Activated CD4-positive, alpha-beta memory T cell treated with anti-CD3 and anti-CD28 coated beads, Interleukin-2, amount 10 ng/mL, durations not matched to agents 7 days and 5 days (primary cell): ENCODE measurements at regions not wholly inside any gene's neighbourhood (a gene's known extent, or its start where the extent isn't known, plus 50 kb on each side); places are given as distances from the start of the nearest gene placed in this dataset.

ENCODE experiments used
- CTCF ChIA-PET: fragments of 350-600 bp; sonication (Branson Sonifier 250); formaldehyde crosslinking; loops from one replicate; lab custom pipeline; 2021; ENCODE audit warnings: antibody characterized with exemption, inconsistent platforms; lab: Charles Lee
- POLR2A ChIA-PET: fragments of 350-600 bp; sonication (Branson Sonifier 250); formaldehyde crosslinking; loops from one replicate; lab custom pipeline; 2021; ENCODE audit warnings: antibody characterized with exemption; lab: Charles Lee
- DNase-seq: peaks from one replicate; pipeline ENCODE4 v3.0.0-alpha.2; 2020
- H3K27ac Mint-ChIP-seq: one replicate; pipeline ENCODE4 v1.8.0; 2021; ENCODE audit warnings: mild to moderate bottlenecking, mixed read lengths
- H3K27me3 Mint-ChIP-seq: one replicate; pipeline ENCODE4 v1.8.0; 2021; ENCODE audit warnings: mixed read lengths
- H3K36me3 Mint-ChIP-seq: one replicate; pipeline ENCODE4 v1.8.0; 2021; ENCODE audit warnings: low read depth, mixed read lengths
- H3K4me1 Mint-ChIP-seq: one replicate; pipeline ENCODE4 v1.8.0; 2021; ENCODE audit warnings: mixed read lengths
- H3K4me3 Mint-ChIP-seq: one replicate; pipeline ENCODE4 v1.8.0; 2021; ENCODE audit warnings: mild to moderate bottlenecking, mixed read lengths
- H3K9me3 Mint-ChIP-seq: one replicate; pipeline ENCODE4 v1.8.0; 2021; ENCODE audit warnings: mixed read lengths

- H3K4me1 Mint-ChIP-seq = no peaks in the 10 kb centered on the region
- H3K4me3 Mint-ChIP-seq = no peak overlapping the region
- no peaks in the 10 kb centered on the region for H3K27me3 Mint-ChIP-seq
- no peak for DNase-seq
- ChIA-PET CTCF (no interaction called here), POLR2A (no interaction called here)
- no peak overlapping the region for H3K27ac Mint-ChIP-seq
- no peaks in the 10 kb centered on the region for H3K36me3 Mint-ChIP-seq
- no peaks in the 10 kb centered on the region for H3K9me3 Mint-ChIP-seq
Measured at GRCh38 chr9:80440724-80441123, 869.0 kb downstream of the TLE4 start.

DNA sequence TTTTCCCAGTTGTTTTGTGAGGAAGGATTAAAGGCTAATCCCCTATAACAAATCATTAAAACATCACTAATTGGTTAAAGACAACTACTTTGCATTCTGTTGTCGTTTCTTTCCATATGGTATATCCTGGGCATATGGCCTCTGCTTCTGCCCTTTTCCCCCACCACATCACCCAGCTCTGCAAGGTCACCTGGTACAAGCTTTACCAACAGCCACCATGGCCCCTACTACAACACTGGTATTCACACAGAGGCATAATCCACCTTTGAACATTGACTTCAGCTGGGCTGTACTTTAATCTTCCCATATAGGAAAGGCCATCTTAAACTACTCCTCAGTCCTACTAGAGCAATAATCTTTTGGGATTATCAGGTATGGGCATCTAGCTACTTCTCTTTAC is 866.1 kb downstream of the TLE4 start:
- CTCF ChIA-PET = no interaction called here
- no peaks in the 10 kb centered on the region for H3K36me3 Mint-ChIP-seq
- POLR2A ChIA-PET = no interaction called here
- no peaks in the 10 kb centered on the region for H3K9me3 Mint-ChIP-seq
- H3K27me3 Mint-ChIP-seq = no peaks in the 10 kb centered on the region
- H3K4me3 Mint-ChIP-seq = no peak overlapping the region
- no peaks in the 10 kb centered on the region for H3K4me1 Mint-ChIP-seq
- no peak for DNase-seq
- no peak overlapping the region for H3K27ac Mint-ChIP-seq

DNA sequence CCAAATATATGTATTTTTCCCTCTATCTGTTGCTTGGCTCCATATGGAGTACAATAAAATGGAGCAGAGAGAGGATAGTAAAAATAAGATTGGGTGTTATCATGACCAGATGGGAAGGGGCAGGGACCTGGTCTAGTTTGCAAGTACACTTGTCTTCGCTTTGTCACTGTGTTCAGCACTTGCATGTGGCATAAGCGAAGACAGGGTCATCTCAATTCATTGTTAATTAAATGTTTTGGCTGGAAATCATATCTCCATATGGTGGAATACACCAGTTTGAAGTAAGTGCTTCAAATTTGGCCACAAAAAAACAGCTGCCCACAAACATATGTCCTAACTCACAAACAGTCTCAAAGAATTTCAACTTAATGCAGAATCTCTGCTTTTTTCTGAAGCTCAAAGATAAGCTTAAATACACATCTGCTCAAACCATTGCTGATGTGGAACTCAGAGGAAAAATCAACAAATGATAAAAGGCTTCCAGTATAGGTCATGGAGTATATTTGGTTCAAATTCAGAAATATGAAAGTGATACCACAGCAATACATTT is 865.4 kb downstream of the TLE4 start:
- CTCF ChIA-PET = no interaction called here
- no peak overlapping the region for H3K4me3 Mint-ChIP-seq

DNA sequence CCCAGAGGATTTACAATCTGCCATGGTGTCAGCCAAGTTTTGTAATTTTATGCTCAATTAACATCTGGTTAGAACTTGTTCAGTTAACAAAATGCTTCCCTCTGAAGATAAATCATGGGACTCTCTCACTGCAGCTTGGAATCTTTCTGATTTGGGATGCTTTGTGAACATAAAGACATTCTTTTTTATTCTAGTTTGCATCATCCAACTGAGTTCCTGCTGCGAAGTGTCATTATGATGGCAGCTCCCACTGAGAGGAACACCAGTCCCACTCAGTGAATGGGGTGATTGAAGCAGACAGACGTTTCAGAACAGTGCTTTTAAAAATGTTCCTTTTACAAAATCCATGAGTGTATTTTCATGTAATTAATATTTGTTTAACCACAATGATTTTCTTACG is 863.8 kb downstream of the TLE4 start:
- Mint-ChIP-seq H3K27me3 (no peaks in the 10 kb centered on the region), H3K4me1 (no peaks in the 10 kb centered on the region), H3K36me3 (no peaks in the 10 kb centered on the region), H3K9me3 (peaks cover 3% of the 10 kb centered on the region), H3K27ac (no peak overlapping the region), H3K4me3 (no peak overlapping the region)
- DNase-seq = no peak
- ChIA-PET CTCF (no interaction called here), POLR2A (no interaction called here)

More for the DNA sequence above, 865.4 kb downstream of the TLE4 start:
- POLR2A ChIA-PET = no interaction called here
- Mint-ChIP-seq H3K4me1 (no peaks in the 10 kb centered on the region), H3K9me3 (peaks cover 3% of the 10 kb centered on the region), H3K36me3 (no peaks in the 10 kb centered on the region), H3K27me3 (no peaks in the 10 kb centered on the region), H3K27ac (no peak overlapping the region)
- DNase-seq = no peak

- H3K36me3 Mint-ChIP-seq = no peaks in the 10 kb centered on the region
- DNase-seq = no peak
- CTCF ChIA-PET = no interaction called here
- H3K9me3 Mint-ChIP-seq = peaks cover 2% of the 10 kb centered on the region
- no peaks in the 10 kb centered on the region for H3K4me1 Mint-ChIP-seq
- no peak overlapping the region for H3K27ac Mint-ChIP-seq
- no peaks in the 10 kb centered on the region for H3K27me3 Mint-ChIP-seq
- POLR2A ChIA-PET = no interaction called here
- no peak overlapping the region for H3K4me3 Mint-ChIP-seq
Measured at GRCh38 chr9:80426992-80427391, 855.2 kb downstream of the TLE4 start.

DNA sequence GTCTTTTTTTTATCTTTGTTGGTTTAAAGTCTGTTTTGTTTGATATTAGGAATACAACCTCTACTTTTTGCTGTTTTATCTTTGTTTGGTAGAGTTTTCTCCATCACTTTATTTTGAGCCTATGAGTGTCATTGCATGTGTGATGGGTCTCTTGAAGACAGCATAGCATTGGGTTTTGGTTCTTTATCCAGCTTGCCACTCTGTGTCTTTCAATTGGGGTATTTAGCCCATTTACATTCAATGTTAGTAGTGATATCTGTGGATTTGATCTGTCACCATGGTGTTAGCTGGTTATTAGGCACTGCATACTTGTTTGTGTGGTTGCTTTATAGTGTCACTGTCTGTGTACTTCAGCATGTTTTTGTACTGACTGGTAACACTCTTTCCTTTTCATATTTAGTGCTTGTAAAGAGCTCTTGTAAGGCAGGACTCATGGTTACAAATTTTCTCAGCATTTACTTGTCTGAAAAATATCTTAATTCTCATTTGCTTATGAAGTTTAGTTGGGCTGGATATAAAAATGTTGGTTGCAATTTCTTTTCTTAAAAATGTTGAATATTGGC is 845.5 kb downstream of the TLE4 start:
- H3K27me3 Mint-ChIP-seq = no peaks in the 10 kb centered on the region

GRCh38 chr9:80410106-80410505 is 838.3 kb downstream of the TLE4 start:
- CTCF ChIA-PET = no interaction called here
- H3K27me3 Mint-ChIP-seq = no peaks in the 10 kb centered on the region
- POLR2A ChIA-PET = no interaction called here
- no peak overlapping the region for H3K4me3 Mint-ChIP-seq
- no peak for DNase-seq
- no peak overlapping the region for H3K27ac Mint-ChIP-seq
- H3K36me3 Mint-ChIP-seq = no peaks in the 10 kb centered on the region
- no peaks in the 10 kb centered on the region for H3K9me3 Mint-ChIP-seq
- H3K4me1 Mint-ChIP-seq = no peaks in the 10 kb centered on the region

More for the DNA sequence above, 845.5 kb downstream of the TLE4 start:
- Mint-ChIP-seq H3K9me3 (peaks cover 23% of the 10 kb centered on the region), H3K27ac (no peak overlapping the region), H3K4me3 (no peak overlapping the region), H3K36me3 (no peaks in the 10 kb centered on the region), H3K4me1 (no peaks in the 10 kb centered on the region)
- DNase-seq = no peak
- CTCF ChIA-PET = no interaction called here
- POLR2A ChIA-PET = no interaction called here

DNA sequence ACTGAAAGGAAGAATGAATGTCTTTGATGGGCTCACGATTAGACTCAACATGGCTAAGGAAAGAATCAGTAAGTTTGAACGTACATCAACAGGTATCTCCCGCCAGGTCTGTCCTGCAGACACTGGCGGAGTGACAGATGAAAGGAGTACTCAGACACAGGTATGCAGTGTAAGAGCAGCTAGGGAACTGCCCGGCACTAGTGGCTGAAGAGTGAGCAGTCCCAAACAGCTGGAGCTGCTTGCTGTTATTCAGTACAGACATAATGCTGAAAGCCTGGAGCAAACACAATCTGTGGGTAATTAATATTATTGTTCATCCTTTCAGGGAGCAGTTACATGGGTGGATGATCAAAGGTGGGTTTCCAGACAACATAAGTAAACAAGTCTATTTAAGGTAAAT is 835.5 kb downstream of the TLE4 start:
- ChIA-PET POLR2A (no interaction called here), CTCF (no interaction called here)
- no peak for DNase-seq
- Mint-ChIP-seq H3K27ac (no peak overlapping the region), H3K9me3 (no peaks in the 10 kb centered on the region), H3K27me3 (no peaks in the 10 kb centered on the region), H3K4me3 (no peak overlapping the region), H3K4me1 (no peaks in the 10 kb centered on the region), H3K36me3 (no peaks in the 10 kb centered on the region)

- CTCF ChIA-PET = no interaction called here
- Mint-ChIP-seq H3K4me1 (no peaks in the 10 kb centered on the region), H3K36me3 (no peaks in the 10 kb centered on the region), H3K27ac (no peak overlapping the region), H3K9me3 (no peaks in the 10 kb centered on the region), H3K4me3 (no peak overlapping the region), H3K27me3 (no peaks in the 10 kb centered on the region)
- POLR2A ChIA-PET = no interaction called here
- DNase-seq = no peak
Measured at GRCh38 chr9:80401243-80401642, 829.5 kb downstream of the TLE4 start.

- Mint-ChIP-seq H3K4me1 (no peaks in the 10 kb centered on the region), H3K36me3 (no peaks in the 10 kb centered on the region), H3K27me3 (no peaks in the 10 kb centered on the region), H3K4me3 (no peak overlapping the region), H3K27ac (no peak overlapping the region), H3K9me3 (no peaks in the 10 kb centered on the region)
- POLR2A ChIA-PET = no interaction called here
- CTCF ChIA-PET = no interaction called here
- DNase-seq = no peak
Measured at GRCh38 chr9:80400624-80401230, 829.0 kb downstream of the TLE4 start.

GRCh38 chr9:80399606-80400005 is 827.8 kb downstream of the TLE4 start:
- H3K9me3 Mint-ChIP-seq = no peaks in the 10 kb centered on the region
- CTCF ChIA-PET = no interaction called here
- no peaks in the 10 kb centered on the region for H3K36me3 Mint-ChIP-seq
- POLR2A ChIA-PET = no interaction called here
- no peak overlapping the region for H3K27ac Mint-ChIP-seq
- no peak for DNase-seq
- no peak overlapping the region for H3K4me3 Mint-ChIP-seq
- H3K4me1 Mint-ChIP-seq = no peaks in the 10 kb centered on the region
- no peaks in the 10 kb centered on the region for H3K27me3 Mint-ChIP-seq

DNA sequence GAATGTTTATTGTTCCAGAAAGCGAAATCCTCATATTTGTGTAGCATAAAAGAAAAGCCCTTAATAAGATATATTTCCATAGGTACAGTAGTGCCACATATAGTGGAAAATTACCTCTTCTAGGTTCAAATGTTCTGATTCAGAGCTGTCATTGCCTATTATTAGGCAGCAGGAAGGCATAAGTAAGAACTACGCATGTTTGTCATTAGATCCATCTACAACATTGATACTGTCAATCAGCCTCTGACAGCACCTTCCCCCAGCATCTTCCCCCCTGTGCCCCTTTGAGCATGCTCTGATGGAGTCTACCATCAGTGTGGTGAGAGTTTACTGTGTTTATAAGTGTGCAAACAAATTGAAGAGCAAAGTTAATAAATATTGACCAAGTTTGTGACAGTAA is 816.1 kb downstream of the TLE4 start:
- Mint-ChIP-seq H3K9me3 (peaks cover 10% of the 10 kb centered on the region), H3K4me1 (no peaks in the 10 kb centered on the region), H3K27ac (no peak overlapping the region), H3K36me3 (no peaks in the 10 kb centered on the region), H3K27me3 (no peaks in the 10 kb centered on the region), H3K4me3 (no peak overlapping the region)
- ChIA-PET POLR2A (no interaction called here), CTCF (no interaction called here)
- DNase-seq = no peak

GRCh38 chr9:80385246-80385645 is 813.5 kb downstream of the TLE4 start:
- Mint-ChIP-seq H3K4me1 (no peaks in the 10 kb centered on the region), H3K27me3 (no peaks in the 10 kb centered on the region), H3K36me3 (no peaks in the 10 kb centered on the region), H3K9me3 (peaks cover 3% of the 10 kb centered on the region), H3K27ac (no peak overlapping the region), H3K4me3 (no peak overlapping the region)
- ChIA-PET POLR2A (no interaction called here), CTCF (no interaction called here)
- no peak for DNase-seq

DNA sequence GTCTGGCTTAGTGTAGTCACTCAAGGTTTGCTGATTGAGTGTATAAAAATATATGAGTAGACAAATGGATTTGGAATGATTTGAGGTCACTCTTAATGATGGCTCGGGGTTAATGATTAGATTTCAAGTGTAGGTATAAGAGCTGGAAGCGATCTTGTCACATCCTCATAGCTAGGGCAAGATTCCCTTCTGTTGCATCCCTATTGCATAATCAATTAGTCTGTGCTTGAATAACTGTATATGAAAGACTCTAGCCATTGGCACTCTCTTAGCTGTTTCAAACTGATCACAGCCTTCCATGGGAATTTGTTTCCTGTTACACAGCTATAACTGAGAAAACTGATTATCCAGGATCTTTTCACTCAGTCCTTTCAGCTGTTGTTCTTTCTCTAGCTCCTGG is 811.6 kb downstream of the TLE4 start:
- Mint-ChIP-seq H3K4me3 (no peak overlapping the region), H3K27ac (no peak overlapping the region), H3K27me3 (no peaks in the 10 kb centered on the region), H3K4me1 (no peaks in the 10 kb centered on the region), H3K36me3 (no peaks in the 10 kb centered on the region), H3K9me3 (peaks cover 3% of the 10 kb centered on the region)
- no peak for DNase-seq
- ChIA-PET POLR2A (no interaction called here), CTCF (no interaction called here)
